T-helper 2 cell (primary cell): ENCODE measurements at regions not wholly inside any gene's neighbourhood (a gene's known extent, or its start where the extent isn't known, plus 50 kb on each side); places are given as distances from the start of the nearest gene placed in this dataset.
A peak's percentile ranks its signal among the peaks of the same experiment; 100 is the strongest.

ENCODE experiments used
- DNase-seq, 5 experiments: peaks; one replicate each; pipeline versions ENCODE4 v3.0.0 to v3.0.0-alpha.2; 2012 to 2022

DNA sequence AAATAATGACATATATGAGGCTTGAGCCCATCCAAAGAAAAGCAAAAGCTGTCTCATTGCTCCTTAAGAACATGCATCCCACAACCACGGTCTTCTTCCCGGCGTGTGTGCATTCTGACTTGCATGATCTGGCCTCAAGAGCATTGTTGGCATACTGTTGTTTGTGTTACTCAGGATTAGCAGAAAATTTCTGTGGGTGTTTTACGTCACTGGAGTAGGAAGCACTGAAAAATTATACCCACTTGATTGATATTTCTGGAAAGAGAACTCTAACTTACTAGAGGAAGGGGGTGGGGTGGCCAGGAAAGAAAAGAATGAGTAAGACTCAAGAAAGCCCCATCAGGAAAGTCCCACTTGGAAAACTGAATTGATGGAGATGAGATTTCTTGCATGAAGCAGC lies 326.2 kb upstream of the PRDM1 start:
- no peak for DNase-seq

- DNase-seq: no peak
Measured at GRCh38 chr6:105759015-105759414, 327.1 kb upstream of the PRDM1 start.

- peak in 1 of 5 experiments; percentile 91 for DNase-seq
Measured at GRCh38 chr6:105757512-105758200, 328.5 kb upstream of the PRDM1 start.

DNA sequence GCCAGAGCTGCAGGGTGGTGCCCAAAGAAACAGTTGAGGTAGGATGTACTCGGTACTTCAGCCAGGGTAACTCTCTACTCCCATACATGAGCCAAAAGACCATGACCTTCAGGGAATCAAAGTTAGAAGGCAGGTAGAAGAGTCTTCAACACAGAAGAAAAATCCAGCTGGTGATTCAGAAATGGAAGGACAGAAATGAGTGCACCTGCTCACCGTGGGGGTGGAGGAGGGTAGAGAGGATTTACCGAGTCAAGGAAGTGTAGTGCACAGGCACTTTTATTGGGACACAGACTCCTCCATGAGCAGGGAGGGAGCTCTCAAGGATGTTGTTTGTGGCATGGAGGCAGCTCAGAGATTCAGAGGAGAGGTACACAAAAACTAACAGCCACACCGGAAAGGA lies 330.3 kb upstream of the PRDM1 start:
- peak in 1 of 5 experiments; percentile 70 for DNase-seq

DNA sequence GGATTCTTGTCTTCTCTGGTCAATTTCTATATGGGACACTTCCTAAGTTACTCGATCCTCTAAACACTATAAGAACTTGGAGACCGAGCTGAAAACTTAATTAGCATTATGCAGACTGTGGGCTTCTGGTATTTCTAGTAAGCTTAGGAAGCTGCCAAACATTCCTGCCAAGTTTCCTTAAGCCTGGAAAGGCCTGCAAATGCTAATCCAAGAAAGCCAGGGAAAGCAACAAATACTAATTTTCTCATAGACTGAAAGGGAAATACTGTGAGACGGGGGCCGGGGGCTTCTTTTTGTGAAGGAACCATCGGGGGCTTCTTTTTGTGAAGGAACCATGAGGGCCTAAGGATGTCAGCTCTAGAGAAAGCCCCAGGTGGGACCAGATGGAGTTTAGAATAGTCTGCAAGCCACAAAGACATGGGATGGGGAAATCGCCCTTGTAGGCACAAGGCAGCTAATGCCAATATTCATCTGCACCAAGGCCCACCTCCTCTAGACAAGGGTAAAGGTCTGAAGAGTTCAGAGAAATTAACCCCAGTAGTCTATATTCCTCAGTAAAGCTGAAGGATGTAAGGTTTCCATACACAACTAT lies 332.4 kb upstream of the PRDM1 start:
- DNase-seq: no peak

- DNase-seq: no peak
Measured at GRCh38 chr6:105753207-105753606, 332.9 kb upstream of the PRDM1 start.

- no peak for DNase-seq
Measured at GRCh38 chr6:105750089-105750488, 336.0 kb upstream of the PRDM1 start.

DNA sequence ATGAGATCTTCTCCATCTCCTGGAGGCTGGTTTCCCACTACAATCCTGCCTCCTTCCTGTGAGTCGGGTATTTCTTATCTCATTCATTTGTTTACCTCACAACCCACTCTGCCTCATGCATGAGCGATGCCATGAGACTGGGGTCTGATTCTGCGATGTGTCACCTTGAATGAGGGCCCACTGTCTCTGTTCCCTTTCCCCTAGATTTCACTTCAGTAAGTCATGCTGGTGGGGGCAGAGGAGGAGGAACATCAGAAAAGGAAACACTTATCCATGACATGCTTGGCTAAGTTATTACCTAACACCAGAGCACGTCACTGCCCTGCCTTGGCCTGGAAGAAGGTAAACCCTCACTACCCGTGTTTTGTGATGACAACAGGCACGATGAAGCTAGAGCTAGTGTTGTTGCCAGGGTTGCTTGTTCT lies 337.4 kb upstream of the PRDM1 start:
- no peak for DNase-seq

GRCh38 chr6:105747823-105748405 lies 338.2 kb upstream of the PRDM1 start:
- DNase-seq: no peak

GRCh38 chr6:105746509-105746908 lies 339.6 kb upstream of the PRDM1 start:
- peak in 1 of 5 experiments; percentile 89 for DNase-seq

GRCh38 chr6:105746130-105746505 lies 340.0 kb upstream of the PRDM1 start:
- DNase-seq: no peak

DNA sequence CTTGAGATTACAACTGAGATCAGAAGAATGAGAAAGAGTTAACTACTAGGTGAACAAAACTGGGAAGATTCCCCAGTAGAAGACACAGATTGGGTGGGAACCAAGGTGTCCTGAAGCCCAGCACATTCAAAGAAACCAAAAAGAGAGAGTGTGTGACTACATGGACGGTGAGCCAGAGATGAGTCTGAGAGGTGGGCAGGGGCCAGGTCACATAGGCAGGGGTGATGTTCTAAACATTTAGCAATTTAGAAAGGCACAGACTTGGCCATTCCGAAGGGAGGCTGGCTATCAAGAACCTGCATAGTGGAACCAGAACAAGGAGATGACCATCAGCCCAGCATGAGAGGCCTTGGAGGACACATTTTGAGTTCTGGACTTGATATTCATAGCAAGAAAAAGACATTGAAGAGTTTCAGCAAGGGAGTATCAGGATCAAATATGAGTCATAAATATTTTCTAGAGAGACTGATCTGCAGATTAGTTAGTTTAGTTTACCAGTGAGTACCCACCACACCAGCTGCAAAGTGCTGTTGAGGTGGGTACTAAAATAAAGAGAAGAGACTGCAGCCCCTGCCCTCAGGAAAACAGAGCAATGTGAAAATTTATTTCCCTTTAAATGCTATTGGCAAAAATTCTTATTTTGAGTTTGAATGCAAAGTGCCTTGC lies 340.5 kb upstream of the PRDM1 start:
- DNase-seq: peak in 1 of 5 experiments; percentile 84

DNA sequence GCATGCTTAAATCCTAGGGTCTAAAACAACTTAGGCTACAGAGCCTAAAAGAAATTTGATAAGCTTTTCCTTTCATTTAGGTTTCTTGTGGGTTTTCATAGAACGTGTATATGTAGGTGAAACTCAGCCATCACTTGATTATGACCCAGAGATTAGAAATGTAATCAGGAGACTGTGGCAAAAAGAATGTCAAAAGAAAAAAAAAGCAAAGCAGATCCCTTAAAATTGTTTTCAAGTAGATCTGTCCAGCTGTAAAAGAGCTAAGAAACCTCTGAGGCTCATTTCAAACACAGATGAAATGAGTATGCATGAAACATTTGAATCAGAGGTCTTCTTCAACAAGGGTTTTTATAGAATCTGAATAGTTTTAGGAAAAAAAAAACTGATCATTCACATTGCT lies 341.3 kb upstream of the PRDM1 start:
- DNase-seq: peak in 1 of 5 experiments; percentile 79

- DNase-seq: no peak
Measured at GRCh38 chr6:105740946-105741645, 338.2 kb upstream of the PREP start.

DNA sequence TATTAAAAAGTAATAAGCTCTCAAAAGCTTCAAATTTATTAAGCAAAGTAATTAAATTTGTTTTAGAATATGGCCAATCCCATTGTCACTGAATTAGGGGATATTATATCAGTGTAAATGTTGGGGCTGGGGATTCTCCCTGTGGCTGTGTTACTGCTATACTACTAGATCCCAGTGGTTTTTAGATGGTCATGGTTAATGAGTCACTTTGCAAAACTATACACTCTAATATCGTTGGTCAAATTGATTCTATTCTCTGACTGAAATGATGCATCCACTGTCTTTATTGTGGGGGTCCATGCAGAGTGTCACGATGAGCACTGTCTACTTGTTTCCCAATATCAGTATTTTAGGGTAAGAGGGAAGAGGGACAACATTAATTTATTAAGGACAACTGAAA lies 336.9 kb upstream of the PREP start:
- DNase-seq: no peak

- peak in 1 of 5 experiments; percentile 70 for DNase-seq
Measured at GRCh38 chr6:105733556-105734162, 330.8 kb upstream of the PREP start.

- DNase-seq: no peak
Measured at GRCh38 chr6:105728995-105729394, 326.1 kb upstream of the PREP start.

- DNase-seq: no peak
Measured at GRCh38 chr6:105726902-105727655, 324.2 kb upstream of the PREP start.

- DNase-seq: no peak
Measured at GRCh38 chr6:105714846-105715245, 312.0 kb upstream of the PREP start.

DNA sequence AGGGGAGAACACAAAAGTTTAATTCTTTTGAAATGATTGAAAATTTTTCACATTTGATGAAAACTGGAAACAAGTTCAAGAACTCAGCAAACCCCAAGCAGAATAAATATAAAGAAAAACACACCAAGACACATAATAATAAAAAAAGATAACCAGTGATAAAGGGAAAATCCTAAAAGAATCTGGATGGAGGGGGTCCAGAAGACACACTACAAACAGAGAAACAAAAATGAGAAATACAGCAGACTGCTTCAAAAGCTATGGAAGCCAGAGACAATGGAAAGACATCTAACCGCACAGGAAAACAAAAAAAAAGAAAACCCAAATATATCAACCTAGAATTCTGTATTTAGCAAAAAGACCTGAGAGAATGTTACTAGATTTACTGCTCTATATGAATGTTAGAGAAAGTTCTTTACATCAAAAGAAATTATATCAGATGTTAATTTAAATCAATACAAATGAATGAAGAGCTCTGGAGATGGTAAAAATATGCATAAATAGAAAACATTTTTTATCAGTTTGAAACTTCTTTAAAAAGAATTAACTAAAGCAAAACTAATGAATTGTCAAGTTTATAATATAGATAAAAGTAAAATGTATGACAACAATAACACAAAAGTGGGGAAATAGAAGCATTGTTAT lies 310.7 kb upstream of the PREP start:
- DNase-seq: peak in 1 of 5 experiments; percentile 27

DNA sequence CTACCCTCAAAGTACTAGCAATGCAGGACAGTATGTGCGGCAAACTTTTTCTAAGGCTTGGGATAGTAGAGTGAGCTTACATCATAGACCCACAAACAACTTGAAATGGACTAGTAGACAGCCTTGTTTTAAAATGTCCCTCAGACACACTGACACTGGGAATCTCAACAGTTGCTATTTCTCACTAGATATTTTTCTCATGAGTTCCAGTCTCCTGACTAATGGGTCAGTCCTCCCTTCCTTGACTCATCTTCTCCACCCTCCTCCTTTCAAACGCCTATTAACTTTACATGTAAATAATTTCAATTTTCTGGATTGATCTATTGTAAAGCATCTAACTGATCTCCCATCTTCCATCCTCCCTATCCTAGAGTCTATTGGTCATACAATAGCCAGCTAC lies 308.3 kb upstream of the PREP start:
- no peak for DNase-seq
